Prostate gland (tissue), 2 donors: ENCODE measurements at regions not wholly inside any gene's neighbourhood (a gene's known extent, or its start where the extent isn't known, plus 50 kb on each side); places are given as distances from the start of the nearest gene placed in this dataset.
"Not testable (repeated sequence)": the region's sequence is repeated elsewhere in the genome, so short reads cannot be mapped to it uniquely, and the experiment has no call there.

Experiments used
- CTCF ChIP-seq, 4 experiments: fragments of 200-600 bp in 2 of 4; fragments of 450-650 bp in 2 of 4; sonication (generic) in 2 of 4; IDR thresholded peaks; 1 replicate in 3 of 4; 2 replicates in 1 of 4; pipeline ENCODE4 v1.5.1; 2016 to 2019; ENCODE audit warnings: antibody characterized with exemption in 4 of 4, mild to moderate bottlenecking in 2 of 4, moderate library complexity in 2 of 4
- POLR2A ChIP-seq: fragments of 450-650 bp; IDR thresholded peaks from one replicate; pipeline ENCODE4 v1.6.1; 2016; ENCODE audit warnings: antibody characterized with exemption, mild to moderate bottlenecking
- POLR2AphosphoS5 ChIP-seq: sonication (generic); formaldehyde crosslinking; IDR thresholded peaks from one replicate; pipeline ENCODE4 v1.6.1; 2017; ENCODE audit warnings: antibody characterized with exemption

- TF ChIP-seq CTCF (IDR thresholded peaks at IDR 0.05); POLR2A; POLR2AphosphoS5: not testable (repeated sequence)
These were observed 146.2 kb upstream of the C1QTNF3 start for GRCh38 chr5:34189246-34189645.
